ENCODE measurements at regions not wholly inside any gene's neighbourhood (a gene's known extent, or its start where the extent isn't known, plus 50 kb on each side); places are given as distances from the start of the nearest gene placed in this dataset.

DNA sequence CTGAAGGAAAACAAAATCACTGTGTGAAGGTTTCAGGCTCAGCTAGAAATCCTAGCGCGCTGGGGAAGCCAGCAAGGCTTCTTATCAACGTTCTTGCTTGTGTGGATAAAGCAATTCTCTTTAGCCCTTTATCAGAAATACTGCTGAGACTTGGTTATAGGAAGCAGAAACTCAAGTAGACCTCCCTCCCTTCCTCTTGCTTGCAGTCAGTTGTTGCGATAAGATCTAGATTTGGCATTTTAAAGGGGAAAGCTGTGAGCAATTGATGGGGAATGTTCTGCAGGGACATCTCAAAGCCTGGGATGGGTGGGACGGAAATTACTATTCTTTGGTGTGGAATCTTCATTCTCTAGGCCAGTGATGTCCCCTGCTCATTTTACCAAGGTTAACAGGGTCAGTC lies 76.4 kb upstream of the ANO4 start:
- TF ChIP-seq POLR2A (IDR thresholded peaks at IDR 0.05): no peak
- TF ChIP-seq, protein P1, sequence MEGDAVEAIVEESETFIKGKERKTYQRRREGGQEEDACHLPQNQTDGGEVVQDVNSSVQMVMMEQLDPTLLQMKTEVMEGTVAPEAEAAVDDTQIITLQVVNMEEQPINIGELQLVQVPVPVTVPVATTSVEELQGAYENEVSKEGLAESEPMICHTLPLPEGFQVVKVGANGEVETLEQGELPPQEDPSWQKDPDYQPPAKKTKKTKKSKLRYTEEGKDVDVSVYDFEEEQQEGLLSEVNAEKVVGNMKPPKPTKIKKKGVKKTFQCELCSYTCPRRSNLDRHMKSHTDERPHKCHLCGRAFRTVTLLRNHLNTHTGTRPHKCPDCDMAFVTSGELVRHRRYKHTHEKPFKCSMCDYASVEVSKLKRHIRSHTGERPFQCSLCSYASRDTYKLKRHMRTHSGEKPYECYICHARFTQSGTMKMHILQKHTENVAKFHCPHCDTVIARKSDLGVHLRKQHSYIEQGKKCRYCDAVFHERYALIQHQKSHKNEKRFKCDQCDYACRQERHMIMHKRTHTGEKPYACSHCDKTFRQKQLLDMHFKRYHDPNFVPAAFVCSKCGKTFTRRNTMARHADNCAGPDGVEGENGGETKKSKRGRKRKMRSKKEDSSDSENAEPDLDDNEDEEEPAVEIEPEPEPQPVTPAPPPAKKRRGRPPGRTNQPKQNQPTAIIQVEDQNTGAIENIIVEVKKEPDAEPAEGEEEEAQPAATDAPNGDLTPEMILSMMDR (IDR thresholded peaks at IDR 0.05 in 4 of 5, conservative IDR thresholded peaks at IDR 0.05 in 1 of 5): no peak

Measured in gastrocnemius medialis (tissue), 4 donors.